ENCODE measurements at regions not wholly inside any gene's neighbourhood (a gene's known extent, or its start where the extent isn't known, plus 50 kb on each side); places are given as distances from the start of the nearest gene placed in this dataset.

DNA sequence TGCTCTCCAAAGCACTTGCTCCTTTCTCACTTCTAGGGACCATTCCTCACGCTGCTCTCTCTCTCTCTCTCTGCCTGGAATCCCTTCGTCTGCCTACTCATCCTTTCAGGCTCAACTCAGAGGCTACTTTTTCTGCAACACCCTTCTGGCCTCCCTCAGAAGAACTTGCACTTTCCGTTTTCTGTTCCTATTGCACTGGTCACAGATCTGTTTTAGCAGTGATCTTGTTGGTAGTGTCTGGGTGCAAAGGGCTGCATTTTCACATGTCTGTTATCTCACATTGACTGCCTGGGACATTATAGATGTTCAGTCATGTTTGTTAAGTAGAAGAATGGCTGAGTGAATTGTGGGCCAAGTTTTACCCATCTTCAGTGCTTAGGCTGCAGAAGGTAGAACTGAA lies 63.5 kb downstream of the RIN2 start:
- H2BK15ac ChIP-seq (ENCODE audit: low read length): no peak overlapping the region
- no peak overlapping the region for H2BK120ac ChIP-seq (ENCODE audit: low read depth, low read length)
- H3K4me2 ChIP-seq (ENCODE audit: insufficient read depth, low read length, poor library complexity, severe bottlenecking): no peak overlapping the region
- H3K27me3 ChIP-seq (ENCODE audit: control insufficient read depth in 3 of 3, insufficient read depth in 3 of 3, low read depth in 1 of 3, low read length in 3 of 3): no peaks in the 10 kb centered on the region
- no peak overlapping the region for H4K8ac ChIP-seq (ENCODE audit: low read depth, low read length)
- H3K14ac ChIP-seq (ENCODE audit: low read length): no peak overlapping the region
- no peak overlapping the region for H3K4me3 ChIP-seq (ENCODE audit: low read length in 2 of 2)
- H3K18ac ChIP-seq (ENCODE audit: low read length): no peak overlapping the region
- no peak overlapping the region for H3K9ac ChIP-seq (ENCODE audit: low read depth, low read length, poor library complexity)
- no peaks in the 10 kb centered on the region for H3K79me1 ChIP-seq (ENCODE audit: low read depth, low read length)
- no peak overlapping the region for H2AFZ ChIP-seq (ENCODE audit: low read length)
- no peak overlapping the region for H3K23ac ChIP-seq (ENCODE audit: low read depth, low read length, poor library complexity)
- H4K91ac ChIP-seq (ENCODE audit: low read depth, low read length, poor library complexity): no peak overlapping the region
- peaks cover 0 to 2% of the 10 kb centered on the region in 2 donors for H3K9me3 ChIP-seq (replicated peaks in 1 of 2; ENCODE audit: control insufficient read depth in 2 of 2, insufficient read depth in 1 of 2, low read depth in 1 of 2, low read length in 2 of 2)
- H3K4ac ChIP-seq (ENCODE audit: low read length): no peak overlapping the region
- no peak overlapping the region for H3K27ac ChIP-seq (replicated peaks; ENCODE audit: low read length)
- no peak overlapping the region for H2BK12ac ChIP-seq (ENCODE audit: low read length)
- no peaks in the 10 kb centered on the region for H3K4me1 ChIP-seq (ENCODE audit: control insufficient read depth in 2 of 2, insufficient read depth in 1 of 2, low read depth in 1 of 2, low read length in 2 of 2)
- no peaks in the 10 kb centered on the region for H3K36me3 ChIP-seq (replicated peaks in 1 of 2; ENCODE audit: control insufficient read depth in 2 of 2, insufficient read depth in 2 of 2, low read length in 2 of 2)
- H2AK5ac ChIP-seq (ENCODE audit: low read depth, low read length): no peak overlapping the region
- WGBS, 2 donors (ENCODE audit: extremely low coverage in 2 of 2, insufficient read length in 2 of 2, insufficient replicate concordance in 1 of 2): no CpG with 5 or more reads among the region's 3 CpGs
- no peak for DNase-seq (ENCODE audit: low spot score)
- H2BK5ac ChIP-seq (ENCODE audit: low read length): no peak overlapping the region

DNA sequence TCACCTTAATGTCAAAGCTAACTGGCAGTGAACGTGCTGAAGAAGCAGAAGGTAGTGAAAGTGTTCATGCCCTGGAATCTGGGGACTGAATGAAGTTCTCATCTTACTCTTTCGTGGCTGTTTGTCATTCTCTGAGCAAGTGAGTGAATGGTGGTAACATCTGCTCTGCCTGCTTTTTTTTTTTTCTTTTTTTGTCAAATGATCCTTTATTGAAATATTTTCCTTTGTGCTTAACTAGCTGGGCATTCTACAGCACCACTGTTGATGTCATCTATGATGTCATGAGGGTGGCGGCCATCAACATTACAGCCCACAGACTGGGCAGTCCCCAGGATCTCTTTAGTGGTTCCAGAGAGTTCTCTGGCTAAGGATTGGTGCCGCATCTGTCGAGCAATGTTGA lies 65.2 kb downstream of the RIN2 start:
- H3K4ac ChIP-seq (ENCODE audit: low read length): no peak overlapping the region
- no peaks in the 10 kb centered on the region for H3K27me3 ChIP-seq (ENCODE audit: control insufficient read depth in 3 of 3, insufficient read depth in 3 of 3, low read depth in 1 of 3, low read length in 3 of 3)
- H3K4me3 ChIP-seq (ENCODE audit: low read length in 2 of 2): no peak overlapping the region
- H4K8ac ChIP-seq (ENCODE audit: low read depth, low read length): no peak overlapping the region
- no peak overlapping the region for H3K14ac ChIP-seq (ENCODE audit: low read length)
- H2AK5ac ChIP-seq (ENCODE audit: low read depth, low read length): no peak overlapping the region
- no peaks in the 10 kb centered on the region for H3K79me1 ChIP-seq (ENCODE audit: low read depth, low read length)
- H3K27ac ChIP-seq (replicated peaks; ENCODE audit: low read length): no peak overlapping the region
- H3K9me3 ChIP-seq (replicated peaks in 1 of 2; ENCODE audit: control insufficient read depth in 2 of 2, insufficient read depth in 1 of 2, low read depth in 1 of 2, low read length in 2 of 2): peaks cover 0 to 2% of the 10 kb centered on the region in 2 donors
- DNase-seq (ENCODE audit: low spot score): no peak
- H3K9ac ChIP-seq (ENCODE audit: low read depth, low read length, poor library complexity): no peak overlapping the region
- no peak overlapping the region for H2BK120ac ChIP-seq (ENCODE audit: low read depth, low read length)
- no peak overlapping the region for H2BK12ac ChIP-seq (ENCODE audit: low read length)
- no peak overlapping the region for H2BK15ac ChIP-seq (ENCODE audit: low read length)
- H3K4me2 ChIP-seq (ENCODE audit: insufficient read depth, low read length, poor library complexity, severe bottlenecking): no peak overlapping the region
- no peak overlapping the region for H4K91ac ChIP-seq (ENCODE audit: low read depth, low read length, poor library complexity)
- H3K36me3 ChIP-seq (replicated peaks in 1 of 2; ENCODE audit: control insufficient read depth in 2 of 2, insufficient read depth in 2 of 2, low read length in 2 of 2): no peaks in the 10 kb centered on the region
- no peak overlapping the region for H2BK5ac ChIP-seq (ENCODE audit: low read length)
- no peak overlapping the region for H3K18ac ChIP-seq (ENCODE audit: low read length)
- no peak overlapping the region for H2AFZ ChIP-seq (ENCODE audit: low read length)
- WGBS, 2 donors (ENCODE audit: extremely low coverage in 2 of 2, insufficient read length in 2 of 2, insufficient replicate concordance in 1 of 2): no CpG with 5 or more reads among the region's 5 CpGs
- no peak overlapping the region for H3K23ac ChIP-seq (ENCODE audit: low read depth, low read length, poor library complexity)
- H3K4me1 ChIP-seq (ENCODE audit: control insufficient read depth in 2 of 2, insufficient read depth in 1 of 2, low read depth in 1 of 2, low read length in 2 of 2): no peaks in the 10 kb centered on the region

DNA sequence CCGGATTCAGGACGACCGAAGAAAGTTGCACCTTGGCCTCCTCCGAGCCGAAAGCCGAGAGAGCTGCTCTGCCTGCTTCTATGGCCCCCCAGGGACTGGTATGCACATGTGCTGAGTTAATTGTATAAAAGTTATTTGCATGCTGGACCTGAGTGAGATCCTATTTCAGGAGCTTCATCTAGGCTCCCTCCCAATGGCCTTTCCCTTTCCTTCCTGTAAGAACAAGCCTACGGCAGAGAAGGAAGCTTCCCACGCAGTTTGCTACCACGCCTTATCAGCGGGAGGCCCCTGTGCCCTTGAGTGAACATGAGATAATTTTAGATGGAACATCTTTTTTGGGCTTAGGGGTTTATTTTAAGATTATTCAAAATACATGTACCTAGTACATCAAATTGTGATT lies 65.9 kb downstream of the RIN2 start:
- H2BK5ac ChIP-seq (ENCODE audit: low read length): no peak overlapping the region
- H4K8ac ChIP-seq (ENCODE audit: low read depth, low read length): no peak overlapping the region
- peaks cover 0 to 2% of the 10 kb centered on the region in 2 donors for H3K9me3 ChIP-seq (replicated peaks in 1 of 2; ENCODE audit: control insufficient read depth in 2 of 2, insufficient read depth in 1 of 2, low read depth in 1 of 2, low read length in 2 of 2)
- H3K4me1 ChIP-seq (ENCODE audit: control insufficient read depth in 2 of 2, insufficient read depth in 1 of 2, low read depth in 1 of 2, low read length in 2 of 2): no peaks in the 10 kb centered on the region
- no peak overlapping the region for H3K4me2 ChIP-seq (ENCODE audit: insufficient read depth, low read length, poor library complexity, severe bottlenecking)
- no CpG with 5 or more reads among the region's 10 CpGs for WGBS, 2 donors (ENCODE audit: extremely low coverage in 2 of 2, insufficient read length in 2 of 2, insufficient replicate concordance in 1 of 2)
- H3K36me3 ChIP-seq (replicated peaks in 1 of 2; ENCODE audit: control insufficient read depth in 2 of 2, insufficient read depth in 2 of 2, low read length in 2 of 2): no peaks in the 10 kb centered on the region
- no peak overlapping the region for H3K27ac ChIP-seq (replicated peaks; ENCODE audit: low read length)
- H3K9ac ChIP-seq (ENCODE audit: low read depth, low read length, poor library complexity): no peak overlapping the region
- no peak overlapping the region for H3K4me3 ChIP-seq (ENCODE audit: low read length in 2 of 2)
- no peak overlapping the region for H2BK120ac ChIP-seq (ENCODE audit: low read depth, low read length)
- no peak overlapping the region for H2BK12ac ChIP-seq (ENCODE audit: low read length)
- H3K4ac ChIP-seq (ENCODE audit: low read length): no peak overlapping the region
- DNase-seq (ENCODE audit: low spot score): no peak
- H3K23ac ChIP-seq (ENCODE audit: low read depth, low read length, poor library complexity): no peak overlapping the region
- no peak overlapping the region for H2AK5ac ChIP-seq (ENCODE audit: low read depth, low read length)
- no peak overlapping the region for H4K91ac ChIP-seq (ENCODE audit: low read depth, low read length, poor library complexity)
- no peak overlapping the region for H3K18ac ChIP-seq (ENCODE audit: low read length)
- H3K27me3 ChIP-seq (ENCODE audit: control insufficient read depth in 3 of 3, insufficient read depth in 3 of 3, low read depth in 1 of 3, low read length in 3 of 3): no peaks in the 10 kb centered on the region
- H3K79me1 ChIP-seq (ENCODE audit: low read depth, low read length): no peaks in the 10 kb centered on the region
- no peak overlapping the region for H2AFZ ChIP-seq (ENCODE audit: low read length)
- no peak overlapping the region for H2BK15ac ChIP-seq (ENCODE audit: low read length)
- H3K14ac ChIP-seq (ENCODE audit: low read length): no peak overlapping the region

DNA sequence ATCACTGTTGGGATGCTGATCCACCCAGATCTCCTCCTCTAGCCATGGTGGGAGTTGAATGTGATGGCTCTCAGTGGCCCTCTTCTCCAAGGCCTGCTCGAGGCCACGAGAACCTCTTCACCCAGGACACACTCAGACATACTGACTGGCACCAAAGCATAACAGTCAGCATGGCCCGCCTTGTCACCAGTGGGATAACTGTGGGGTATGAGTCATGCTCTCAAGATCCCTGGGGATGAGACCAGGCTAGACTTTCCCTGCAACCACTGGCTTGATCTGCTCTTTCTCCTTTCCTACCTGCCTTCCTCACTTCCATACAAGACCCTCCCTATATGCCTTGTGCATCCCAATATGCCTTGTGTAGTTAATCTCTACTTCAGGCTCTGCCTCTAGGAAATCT lies 66.8 kb downstream of the RIN2 start:
- Histone ChIP-seq H3K23ac (ENCODE audit: low read depth, low read length, poor library complexity) (no peak overlapping the region), H2BK5ac (ENCODE audit: low read length) (no peak overlapping the region), H3K4me3 (ENCODE audit: low read length in 2 of 2) (no peak overlapping the region), H3K9me3 (replicated peaks in 1 of 2; ENCODE audit: control insufficient read depth in 2 of 2, insufficient read depth in 1 of 2, low read depth in 1 of 2, low read length in 2 of 2) (no peaks in the 10 kb centered on the region), H2BK120ac (ENCODE audit: low read depth, low read length) (no peak overlapping the region), H2AFZ (ENCODE audit: low read length) (no peak overlapping the region), H3K18ac (ENCODE audit: low read length) (no peak overlapping the region), H2BK12ac (ENCODE audit: low read length) (no peak overlapping the region), H3K4me2 (ENCODE audit: insufficient read depth, low read length, poor library complexity, severe bottlenecking) (no peak overlapping the region), H3K4me1 (ENCODE audit: control insufficient read depth in 2 of 2, insufficient read depth in 1 of 2, low read depth in 1 of 2, low read length in 2 of 2) (no peaks in the 10 kb centered on the region), H3K4ac (ENCODE audit: low read length) (no peak overlapping the region), H2AK5ac (ENCODE audit: low read depth, low read length) (no peak overlapping the region), H3K36me3 (replicated peaks in 1 of 2; ENCODE audit: control insufficient read depth in 2 of 2, insufficient read depth in 2 of 2, low read length in 2 of 2) (no peaks in the 10 kb centered on the region), H3K9ac (ENCODE audit: low read depth, low read length, poor library complexity) (no peak overlapping the region), H3K27ac (replicated peaks; ENCODE audit: low read length) (no peak overlapping the region), H4K8ac (ENCODE audit: low read depth, low read length) (no peak overlapping the region), H3K27me3 (ENCODE audit: control insufficient read depth in 3 of 3, insufficient read depth in 3 of 3, low read depth in 1 of 3, low read length in 3 of 3) (no peaks in the 10 kb centered on the region), H3K14ac (ENCODE audit: low read length) (no peak overlapping the region), H2BK15ac (ENCODE audit: low read length) (no peak overlapping the region), H4K91ac (ENCODE audit: low read depth, low read length, poor library complexity) (no peak overlapping the region), H3K79me1 (ENCODE audit: low read depth, low read length) (no peaks in the 10 kb centered on the region)
- DNase-seq (ENCODE audit: low spot score): no peak
- WGBS, 2 donors (ENCODE audit: extremely low coverage in 2 of 2, insufficient read length in 2 of 2, insufficient replicate concordance in 1 of 2): no CpG with 5 or more reads among the region's 3 CpGs

Measured in neuronal stem cell (in vitro differentiated cells).